ENCODE measurements at regions not wholly inside any gene's neighbourhood (a gene's known extent, or its start where the extent isn't known, plus 50 kb on each side); places are given as distances from the start of the nearest gene placed in this dataset.
A peak's percentile ranks its signal among the peaks of the same experiment; 100 is the strongest.

DNA sequence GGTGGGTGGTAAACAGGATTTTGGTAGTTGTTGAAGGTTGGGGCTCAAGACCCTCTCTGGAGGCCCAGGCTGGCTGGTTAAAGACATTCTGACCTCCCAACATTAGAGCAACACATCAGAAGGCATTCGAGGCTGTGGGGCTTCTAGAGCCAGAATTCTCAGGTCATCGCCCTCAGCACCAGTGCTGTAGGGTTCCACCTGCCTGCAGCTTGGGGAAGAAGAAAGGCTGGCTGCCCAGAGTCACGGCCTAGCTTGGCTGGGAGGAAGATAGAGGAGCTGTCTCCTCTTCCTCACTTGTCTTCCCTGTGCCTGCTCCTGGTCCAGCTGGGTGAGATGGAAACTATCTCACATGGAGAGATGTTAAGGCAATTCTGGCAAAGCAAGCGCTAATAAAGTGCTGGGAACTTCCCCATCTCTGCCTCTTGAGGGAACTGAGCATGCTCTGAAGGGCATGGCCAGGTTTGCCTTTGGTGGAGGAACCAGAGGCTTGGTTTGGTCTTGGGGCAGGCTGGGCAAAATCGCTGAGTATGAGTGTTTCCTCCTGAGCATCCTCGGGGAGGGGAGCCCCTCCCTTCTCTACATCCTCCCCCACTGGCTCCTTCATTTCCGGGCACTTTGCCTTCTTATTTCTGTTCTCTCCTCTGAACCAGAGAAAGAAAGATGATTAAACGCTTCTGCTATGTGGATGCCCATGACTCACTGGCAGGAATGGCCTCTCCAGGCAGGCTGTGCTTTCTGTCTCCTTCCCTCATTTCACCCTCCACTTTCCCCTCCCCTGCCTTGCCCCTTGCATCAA, 509.0 kb upstream of the PODXL start:
- no peak overlapping the region for H3K4me3 ChIP-seq
- H3K4me1 ChIP-seq: peaks cover 9 to 24% of the 10 kb centered on the region in 2 donors
- no peaks in the 10 kb centered on the region for H3K9me3 ChIP-seq
- no peaks in the 10 kb centered on the region for H3K27me3 ChIP-seq
- peak overlapping the region; percentile 81 to 87 for H3K27ac ChIP-seq
- peak; percentile 68 to 93 for DNase-seq (ENCODE audit: low spot score in 2 of 2)
- intact Hi-C loops (cut with DNase I): loop anchor here (1.0 to 10.0 kb wide), 4 partner anchors 43 to 189 kb away; no protein-coding TSS in a partner anchor
- H3K36me3 ChIP-seq: no peaks in the 10 kb centered on the region
- TF ChIP-seq, protein P1, sequence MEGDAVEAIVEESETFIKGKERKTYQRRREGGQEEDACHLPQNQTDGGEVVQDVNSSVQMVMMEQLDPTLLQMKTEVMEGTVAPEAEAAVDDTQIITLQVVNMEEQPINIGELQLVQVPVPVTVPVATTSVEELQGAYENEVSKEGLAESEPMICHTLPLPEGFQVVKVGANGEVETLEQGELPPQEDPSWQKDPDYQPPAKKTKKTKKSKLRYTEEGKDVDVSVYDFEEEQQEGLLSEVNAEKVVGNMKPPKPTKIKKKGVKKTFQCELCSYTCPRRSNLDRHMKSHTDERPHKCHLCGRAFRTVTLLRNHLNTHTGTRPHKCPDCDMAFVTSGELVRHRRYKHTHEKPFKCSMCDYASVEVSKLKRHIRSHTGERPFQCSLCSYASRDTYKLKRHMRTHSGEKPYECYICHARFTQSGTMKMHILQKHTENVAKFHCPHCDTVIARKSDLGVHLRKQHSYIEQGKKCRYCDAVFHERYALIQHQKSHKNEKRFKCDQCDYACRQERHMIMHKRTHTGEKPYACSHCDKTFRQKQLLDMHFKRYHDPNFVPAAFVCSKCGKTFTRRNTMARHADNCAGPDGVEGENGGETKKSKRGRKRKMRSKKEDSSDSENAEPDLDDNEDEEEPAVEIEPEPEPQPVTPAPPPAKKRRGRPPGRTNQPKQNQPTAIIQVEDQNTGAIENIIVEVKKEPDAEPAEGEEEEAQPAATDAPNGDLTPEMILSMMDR (IDR thresholded peaks at IDR 0.05): no peak

DNA sequence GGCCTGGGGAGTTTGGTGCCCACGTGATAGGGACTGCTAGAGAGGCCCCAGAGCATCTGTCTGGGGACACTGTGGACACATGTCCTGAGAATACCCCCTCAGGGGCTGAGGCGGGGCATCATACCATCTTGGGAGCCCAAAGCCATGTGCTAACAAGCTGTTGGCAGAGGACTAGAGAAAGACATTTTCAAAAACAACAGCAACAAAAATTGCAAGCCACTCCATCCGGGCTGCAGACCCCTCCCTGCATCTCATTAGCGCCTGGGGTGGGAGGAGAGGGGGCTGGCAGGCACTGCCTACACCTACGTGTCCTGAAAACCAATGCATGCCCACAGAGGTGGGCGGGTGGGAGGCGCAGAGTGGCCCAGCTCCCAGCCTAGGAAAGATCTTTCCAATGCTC, 507.4 kb upstream of the PODXL start:
- H3K27me3 ChIP-seq: no peaks in the 10 kb centered on the region
- no peak overlapping the region for H3K4me3 ChIP-seq
- TF ChIP-seq, protein P1 (IDR thresholded peaks at IDR 0.05): no peak
- no peak for DNase-seq (ENCODE audit: low spot score in 2 of 2)
- H3K4me1 ChIP-seq: peaks cover 9 to 24% of the 10 kb centered on the region in 2 donors
- no peaks in the 10 kb centered on the region for H3K9me3 ChIP-seq
- intact Hi-C loops (cut with DNase I): loop anchor here (2.0 to 10.0 kb wide), 2 partner anchors 81 to 191 kb away; no protein-coding TSS in a partner anchor
- no peak overlapping the region for H3K27ac ChIP-seq
- no peaks in the 10 kb centered on the region for H3K36me3 ChIP-seq

DNA sequence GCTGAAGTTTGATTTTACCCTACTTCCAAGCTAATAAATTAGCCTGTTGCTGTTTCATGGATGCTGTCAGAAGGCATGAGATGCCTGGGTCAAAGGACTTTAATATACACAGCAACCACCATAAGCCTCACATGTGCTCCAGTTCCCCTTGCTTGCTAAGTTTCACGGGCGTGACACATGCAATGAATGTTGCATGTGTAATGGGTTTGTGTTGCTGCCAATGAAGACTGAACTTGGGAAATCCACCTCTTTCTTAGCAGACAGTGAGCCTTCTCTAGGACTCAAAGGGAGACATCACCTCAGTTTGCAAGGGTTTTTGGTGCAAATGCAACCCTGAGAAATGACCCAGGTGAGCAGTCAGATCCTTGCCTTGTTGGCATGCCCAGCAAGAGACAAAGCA, 505.5 kb upstream of the PODXL start:
- Histone ChIP-seq H3K27me3 (no peaks in the 10 kb centered on the region), H3K36me3 (no peaks in the 10 kb centered on the region), H3K9me3 (no peaks in the 10 kb centered on the region), H3K27ac (no peak overlapping the region), H3K4me3 (no peak overlapping the region), H3K4me1 (peaks cover 6 to 16% of the 10 kb centered on the region in 2 donors)
- TF ChIP-seq, protein P1 (IDR thresholded peaks at IDR 0.05): no peak
- intact Hi-C loops (cut with DNase I): loop anchor here (10.0 kb wide), 1 partner anchor 193 kb away; no protein-coding TSS in a partner anchor
- DNase-seq (ENCODE audit: low spot score in 2 of 2): no peak

DNA sequence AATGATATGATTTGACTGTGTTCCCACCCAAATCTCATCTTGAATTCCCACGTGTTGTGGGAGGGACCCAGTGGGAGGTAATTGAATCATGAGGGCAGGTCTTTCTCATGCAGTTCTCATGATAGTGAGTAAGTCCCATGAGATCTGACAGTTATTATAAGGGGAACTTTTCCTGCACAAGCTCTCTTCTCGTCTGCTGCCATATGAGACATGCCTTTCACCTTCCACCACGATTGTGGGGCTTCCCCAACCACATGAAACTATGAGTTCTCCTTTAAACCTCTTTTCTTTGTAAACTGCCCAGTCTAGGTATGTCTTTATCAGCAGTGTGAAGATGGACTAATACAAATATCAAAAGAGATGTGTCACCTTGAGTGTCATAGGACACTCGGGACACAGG, 502.7 kb upstream of the PODXL start:
- TF ChIP-seq, protein P1 (IDR thresholded peaks at IDR 0.05): no peak
- Histone ChIP-seq H3K27me3 (no peaks in the 10 kb centered on the region), H3K4me3 (no peak overlapping the region), H3K4me1 (no peaks in the 10 kb centered on the region), H3K9me3 (no peaks in the 10 kb centered on the region), H3K36me3 (no peaks in the 10 kb centered on the region), H3K27ac (no peak overlapping the region)
- no peak for DNase-seq (ENCODE audit: low spot score in 2 of 2)
- intact Hi-C loops (cut with DNase I): no loop called here

DNA sequence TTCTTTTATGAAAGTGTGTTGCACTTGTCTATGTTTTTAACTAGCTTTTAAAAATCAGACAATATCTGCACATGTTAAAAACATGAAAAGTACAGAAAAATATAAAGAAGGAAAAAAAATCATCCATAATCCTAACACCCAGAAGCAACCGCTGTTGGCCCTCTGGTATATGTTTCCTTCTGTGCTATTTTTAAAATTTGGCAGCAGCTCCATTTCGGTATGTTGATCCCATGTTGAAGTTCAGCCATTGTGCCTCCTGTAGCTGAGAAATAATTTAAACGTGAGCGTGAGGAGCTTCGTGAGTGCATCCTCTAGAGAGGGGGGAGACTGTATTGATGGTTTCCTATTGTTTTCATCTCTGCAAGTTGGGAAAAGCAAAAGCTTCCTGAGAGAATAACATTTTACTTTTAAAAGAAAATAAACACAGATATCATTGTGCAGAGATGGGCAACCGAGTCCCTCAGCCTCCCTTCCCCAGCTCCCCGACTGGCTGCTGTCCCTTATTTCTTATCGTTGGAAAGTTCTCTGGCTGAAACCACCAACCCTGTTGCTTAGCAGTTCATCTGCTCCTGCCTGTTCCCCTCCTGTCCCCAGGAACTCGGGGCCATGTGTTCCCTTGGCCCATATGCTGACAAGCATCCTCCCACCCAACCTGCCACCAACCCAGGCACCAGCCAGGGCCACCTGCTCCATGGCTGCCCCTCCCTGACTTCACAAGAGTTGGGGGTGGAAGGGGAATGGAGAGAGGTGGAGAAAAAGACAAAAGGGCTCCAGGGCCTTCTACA, 499.1 kb upstream of the PODXL start:
- TF ChIP-seq, protein P1 (IDR thresholded peaks at IDR 0.05): no peak
- DNase-seq (ENCODE audit: low spot score in 2 of 2): no peak
- no peak overlapping the region for H3K27ac ChIP-seq
- no peaks in the 10 kb centered on the region for H3K4me1 ChIP-seq
- H3K4me3 ChIP-seq: no peak overlapping the region
- H3K9me3 ChIP-seq: no peaks in the 10 kb centered on the region
- no peaks in the 10 kb centered on the region for H3K27me3 ChIP-seq
- H3K36me3 ChIP-seq: no peaks in the 10 kb centered on the region
- intact Hi-C loops (cut with DNase I): no loop called here
